Suprapubic skin (tissue), 3 donors: ENCODE measurements at regions not wholly inside any gene's neighbourhood (a gene's known extent, or its start where the extent isn't known, plus 50 kb on each side); places are given as distances from the start of the nearest gene placed in this dataset.

Experiments used
- CTCF ChIP-seq, 2 donors: fragments of 200-600 bp in 1 of 2; fragments of 450-650 bp in 1 of 2; sonication (generic) in 1 of 2; IDR thresholded peaks; one replicate each; pipeline ENCODE4 v1.5.1; 2016 to 2019; ENCODE audit warnings: antibody characterized with exemption in 2 of 2, mild to moderate bottlenecking in 1 of 2, moderate library complexity in 1 of 2
- EP300 ChIP-seq: sonication (generic); formaldehyde crosslinking; IDR thresholded peaks from one replicate; pipeline ENCODE4 v1.6.1; 2017; ENCODE audit warnings: antibody characterized with exemption
- POLR2A ChIP-seq, 2 donors: fragments of 450-650 bp; IDR thresholded peaks; one replicate each; pipeline ENCODE4 v1.6.1; 2017; ENCODE audit warnings: antibody characterized with exemption in 2 of 2, mild to moderate bottlenecking in 2 of 2, moderate library complexity in 2 of 2

DNA sequence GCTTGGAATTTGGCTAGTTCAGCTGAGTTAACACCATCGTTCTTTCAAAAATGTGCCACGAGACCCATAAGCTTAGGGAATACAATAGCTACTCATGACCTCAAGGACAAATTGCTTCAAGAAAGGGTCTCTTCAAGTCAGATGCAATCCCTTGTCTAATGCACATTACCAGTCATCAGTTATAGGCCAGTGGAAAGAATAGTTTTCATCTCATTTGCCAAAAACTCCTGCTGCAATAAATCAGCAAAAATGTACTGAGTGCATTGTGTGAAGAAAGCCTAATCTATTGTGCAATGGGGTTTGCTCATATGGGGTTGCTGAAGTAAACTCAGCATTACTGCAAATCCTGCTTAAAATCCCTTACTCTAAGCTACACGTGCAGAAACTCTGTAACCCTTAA is 208.3 kb upstream of the NBEA start:
- TF ChIP-seq POLR2A (IDR thresholded peaks at IDR 0.05) (no peak), CTCF (IDR thresholded peaks at IDR 0.05) (no peak), EP300 (no peak)
